PC-9 (cell line): ENCODE measurements at regions not wholly inside any gene's neighbourhood (a gene's known extent, or its start where the extent isn't known, plus 50 kb on each side); places are given as distances from the start of the nearest gene placed in this dataset.

Experiments used
- EZH2 ChIP-seq: fragments of 200-600 bp; sonication (generic); IDR thresholded peaks from 2 replicates; pipeline ENCODE4 v1.8.0; 2017; ENCODE audit warnings: antibody characterized with exemption, low read depth
- TF ChIP-seq, protein P1 (sequence below): fragments of 200-600 bp; sonication (generic); conservative IDR thresholded peaks from 2 replicates; pipeline ENCODE4 v1.6.1; 2017; ENCODE audit warnings: mixed run types, antibody characterized with exemption, mild to moderate bottlenecking, moderate library complexity

- TF ChIP-seq, protein P1, sequence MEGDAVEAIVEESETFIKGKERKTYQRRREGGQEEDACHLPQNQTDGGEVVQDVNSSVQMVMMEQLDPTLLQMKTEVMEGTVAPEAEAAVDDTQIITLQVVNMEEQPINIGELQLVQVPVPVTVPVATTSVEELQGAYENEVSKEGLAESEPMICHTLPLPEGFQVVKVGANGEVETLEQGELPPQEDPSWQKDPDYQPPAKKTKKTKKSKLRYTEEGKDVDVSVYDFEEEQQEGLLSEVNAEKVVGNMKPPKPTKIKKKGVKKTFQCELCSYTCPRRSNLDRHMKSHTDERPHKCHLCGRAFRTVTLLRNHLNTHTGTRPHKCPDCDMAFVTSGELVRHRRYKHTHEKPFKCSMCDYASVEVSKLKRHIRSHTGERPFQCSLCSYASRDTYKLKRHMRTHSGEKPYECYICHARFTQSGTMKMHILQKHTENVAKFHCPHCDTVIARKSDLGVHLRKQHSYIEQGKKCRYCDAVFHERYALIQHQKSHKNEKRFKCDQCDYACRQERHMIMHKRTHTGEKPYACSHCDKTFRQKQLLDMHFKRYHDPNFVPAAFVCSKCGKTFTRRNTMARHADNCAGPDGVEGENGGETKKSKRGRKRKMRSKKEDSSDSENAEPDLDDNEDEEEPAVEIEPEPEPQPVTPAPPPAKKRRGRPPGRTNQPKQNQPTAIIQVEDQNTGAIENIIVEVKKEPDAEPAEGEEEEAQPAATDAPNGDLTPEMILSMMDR = no peak
- no peak for TF ChIP-seq EZH2
Measured at GRCh38 chr14:92258934-92259333, 64.0 kb upstream of the SLC24A4 start.
